ENCODE measurements at regions not wholly inside any gene's neighbourhood (a gene's known extent, or its start where the extent isn't known, plus 50 kb on each side); places are given as distances from the start of the nearest gene placed in this dataset.

DNA sequence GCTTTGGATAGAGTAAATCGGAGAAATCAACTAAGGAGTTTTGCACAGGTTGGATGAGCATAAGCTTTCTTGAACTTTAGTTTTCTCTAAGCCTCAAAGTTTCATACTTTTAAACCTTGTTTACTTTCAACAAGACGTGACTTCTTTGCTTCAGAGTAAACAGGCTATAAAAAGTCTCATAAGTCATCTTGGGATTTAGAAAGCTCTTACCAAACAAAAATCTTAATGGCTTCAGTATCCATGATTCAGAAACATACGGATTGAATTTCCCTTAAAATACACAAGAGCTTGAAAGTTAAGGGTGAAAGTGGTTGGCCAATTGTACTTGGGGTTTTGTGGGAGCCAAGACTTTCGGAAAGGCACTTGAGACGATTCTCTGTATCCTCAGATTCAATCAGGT is 270.9 kb upstream of the ANKH start:
- no peaks in the 10 kb centered on the region for H3K4me1 ChIP-seq
- TF ChIP-seq POLR2A (IDR thresholded peaks at IDR 0.05) = no peak
- TF ChIP-seq, protein P1, sequence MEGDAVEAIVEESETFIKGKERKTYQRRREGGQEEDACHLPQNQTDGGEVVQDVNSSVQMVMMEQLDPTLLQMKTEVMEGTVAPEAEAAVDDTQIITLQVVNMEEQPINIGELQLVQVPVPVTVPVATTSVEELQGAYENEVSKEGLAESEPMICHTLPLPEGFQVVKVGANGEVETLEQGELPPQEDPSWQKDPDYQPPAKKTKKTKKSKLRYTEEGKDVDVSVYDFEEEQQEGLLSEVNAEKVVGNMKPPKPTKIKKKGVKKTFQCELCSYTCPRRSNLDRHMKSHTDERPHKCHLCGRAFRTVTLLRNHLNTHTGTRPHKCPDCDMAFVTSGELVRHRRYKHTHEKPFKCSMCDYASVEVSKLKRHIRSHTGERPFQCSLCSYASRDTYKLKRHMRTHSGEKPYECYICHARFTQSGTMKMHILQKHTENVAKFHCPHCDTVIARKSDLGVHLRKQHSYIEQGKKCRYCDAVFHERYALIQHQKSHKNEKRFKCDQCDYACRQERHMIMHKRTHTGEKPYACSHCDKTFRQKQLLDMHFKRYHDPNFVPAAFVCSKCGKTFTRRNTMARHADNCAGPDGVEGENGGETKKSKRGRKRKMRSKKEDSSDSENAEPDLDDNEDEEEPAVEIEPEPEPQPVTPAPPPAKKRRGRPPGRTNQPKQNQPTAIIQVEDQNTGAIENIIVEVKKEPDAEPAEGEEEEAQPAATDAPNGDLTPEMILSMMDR (IDR thresholded peaks at IDR 0.05) = no peak
- DNase-seq = no peak
- H3K9me3 ChIP-seq = no peaks in the 10 kb centered on the region
- H3K27ac ChIP-seq = no peak overlapping the region
- H3K27me3 ChIP-seq = no peaks in the 10 kb centered on the region
- intact Hi-C loops (cut with DNase I; ENCODE audit: low total_unique reads) = no loop called here
- H3K36me3 ChIP-seq = no peaks in the 10 kb centered on the region
- H3K4me3 ChIP-seq = no peak overlapping the region

DNA sequence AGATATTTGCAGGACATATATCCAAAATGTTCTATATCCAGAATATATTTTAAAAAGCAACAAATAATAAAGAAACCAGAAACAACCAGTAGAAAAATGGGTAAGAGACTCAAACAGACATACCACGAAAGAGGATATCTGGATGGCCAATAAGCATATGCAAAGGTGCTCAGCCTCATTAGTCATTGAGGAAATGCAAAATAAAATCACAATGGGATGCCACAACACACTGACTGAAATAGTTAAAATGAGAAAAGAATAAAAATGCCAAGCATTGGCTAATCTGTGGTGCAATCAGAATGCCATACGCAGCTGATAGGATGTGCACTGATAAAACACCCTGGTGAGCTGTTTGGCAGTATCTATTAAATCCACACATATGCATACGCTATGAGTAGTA is 265.8 kb upstream of the ANKH start:
- H3K4me1 ChIP-seq = no peaks in the 10 kb centered on the region
- intact Hi-C loops (cut with DNase I; ENCODE audit: low total_unique reads) = no loop called here

DNA sequence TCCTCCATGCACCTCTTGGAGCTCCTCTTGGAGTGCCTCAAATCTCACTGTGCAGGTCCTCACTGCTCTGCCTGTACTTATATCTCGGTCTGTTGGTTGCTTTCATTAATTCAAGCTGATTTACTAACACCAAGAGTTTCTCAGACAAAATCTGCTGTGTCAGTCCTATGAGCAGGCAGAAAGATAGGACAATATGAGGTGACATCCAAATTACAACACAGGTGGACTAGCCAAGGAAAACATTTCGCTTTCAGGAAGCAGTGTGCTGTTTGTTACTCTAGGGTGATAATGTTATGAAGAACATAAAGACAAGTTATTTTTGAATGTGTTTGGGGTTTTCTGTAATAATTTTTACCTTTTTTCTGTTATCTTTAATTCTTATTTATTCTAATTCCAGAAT is 264.1 kb upstream of the ANKH start:
- H3K27me3 ChIP-seq = no peaks in the 10 kb centered on the region
- no peak overlapping the region for H3K4me3 ChIP-seq
- no peak overlapping the region for H3K27ac ChIP-seq
- H3K9me3 ChIP-seq = no peaks in the 10 kb centered on the region
- H3K36me3 ChIP-seq = no peaks in the 10 kb centered on the region
- no peak for TF ChIP-seq POLR2A (IDR thresholded peaks at IDR 0.05)
- TF ChIP-seq, protein P1 (IDR thresholded peaks at IDR 0.05) = no peak
- intact Hi-C loops (cut with DNase I; ENCODE audit: low total_unique reads) = no loop called here
- no peak for DNase-seq
- no peaks in the 10 kb centered on the region for H3K4me1 ChIP-seq

More for the DNA sequence above, 265.8 kb upstream of the ANKH start:
- Histone ChIP-seq H3K27me3 (no peaks in the 10 kb centered on the region), H3K9me3 (no peaks in the 10 kb centered on the region), H3K27ac (no peak overlapping the region), H3K4me3 (no peak overlapping the region), H3K36me3 (no peaks in the 10 kb centered on the region)
- no peak for DNase-seq
- TF ChIP-seq, protein P1 (IDR thresholded peaks at IDR 0.05) = no peak

DNA sequence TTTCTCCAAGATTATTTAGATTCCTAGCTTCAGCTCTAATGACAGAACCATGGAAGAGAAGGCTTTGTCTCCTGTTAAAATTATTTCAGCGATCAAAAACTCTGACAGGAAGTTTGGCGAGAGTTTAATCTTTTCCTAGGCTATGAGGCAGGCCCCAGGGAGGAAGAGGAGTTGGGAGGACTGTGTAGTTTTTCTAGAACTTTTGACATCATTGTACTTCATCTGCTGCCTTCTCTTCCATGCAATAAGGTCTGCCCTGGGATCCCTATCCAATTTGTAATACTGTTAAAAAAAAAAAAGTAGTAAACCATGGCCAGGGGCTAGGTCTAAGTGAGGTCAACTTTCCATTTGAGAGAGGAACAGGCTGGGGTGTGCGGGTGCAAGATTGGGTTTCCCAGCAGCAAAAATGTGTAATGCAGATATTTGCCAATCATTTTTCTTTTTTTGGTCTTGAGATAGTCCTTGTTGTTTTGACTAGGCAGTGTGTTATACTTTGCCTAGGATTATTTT is 261.9 kb upstream of the ANKH start:
- Histone ChIP-seq H3K27ac (no peak overlapping the region), H3K4me3 (no peak overlapping the region)

DNA sequence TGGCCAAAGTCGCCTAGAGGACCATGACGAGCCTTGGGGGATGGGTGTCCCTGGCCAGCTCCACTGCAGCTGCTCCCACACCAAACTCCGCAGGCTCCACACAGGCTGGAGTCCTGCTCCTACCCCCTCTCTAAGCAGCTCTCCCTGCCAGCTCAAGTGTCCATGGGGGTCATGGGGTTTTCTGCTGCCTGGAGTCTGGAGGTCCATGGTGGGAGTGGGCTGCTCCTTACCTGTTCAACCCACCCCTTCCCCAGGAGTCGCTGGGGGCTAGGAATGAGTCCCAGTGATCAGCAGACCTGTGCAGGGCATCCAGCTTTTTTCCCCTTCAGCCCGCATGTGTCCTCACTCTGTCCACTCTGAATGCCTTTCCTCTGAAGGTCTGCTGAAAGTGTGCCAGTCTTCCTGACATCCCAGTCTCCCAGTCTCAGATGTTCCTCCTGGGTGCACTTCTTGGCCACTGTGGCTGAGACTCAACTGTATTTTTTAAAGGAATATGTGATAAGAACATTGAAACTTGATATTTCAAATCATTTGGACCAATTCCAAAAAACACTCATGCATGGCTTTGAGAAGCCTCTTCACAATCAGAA is 261.3 kb upstream of the ANKH start:
- no peak for DNase-seq
- intact Hi-C loops (cut with DNase I; ENCODE audit: low total_unique reads) = no loop called here
- no peak overlapping the region for H3K27ac ChIP-seq
- H3K4me3 ChIP-seq = no peak overlapping the region
- H3K27me3 ChIP-seq = no peaks in the 10 kb centered on the region
- TF ChIP-seq, protein P1 (IDR thresholded peaks at IDR 0.05) = no peak
- TF ChIP-seq POLR2A (IDR thresholded peaks at IDR 0.05) = no peak
- H3K36me3 ChIP-seq = no peaks in the 10 kb centered on the region
- no peaks in the 10 kb centered on the region for H3K9me3 ChIP-seq
- H3K4me1 ChIP-seq = no peaks in the 10 kb centered on the region

More for the DNA sequence above, 261.9 kb upstream of the ANKH start:
- intact Hi-C loops (cut with DNase I; ENCODE audit: low total_unique reads) = no loop called here
- Histone ChIP-seq H3K36me3 (no peaks in the 10 kb centered on the region), H3K27me3 (no peaks in the 10 kb centered on the region), H3K9me3 (no peaks in the 10 kb centered on the region), H3K4me1 (no peaks in the 10 kb centered on the region)
- no peak for TF ChIP-seq POLR2A (IDR thresholded peaks at IDR 0.05)
- TF ChIP-seq, protein P1 (IDR thresholded peaks at IDR 0.05) = no peak
- no peak for DNase-seq

Measured in uterus (tissue), 3 donors.